ENCODE measurements at regions not wholly inside any gene's neighbourhood (a gene's known extent, or its start where the extent isn't known, plus 50 kb on each side); places are given as distances from the start of the nearest gene placed in this dataset.

DNA sequence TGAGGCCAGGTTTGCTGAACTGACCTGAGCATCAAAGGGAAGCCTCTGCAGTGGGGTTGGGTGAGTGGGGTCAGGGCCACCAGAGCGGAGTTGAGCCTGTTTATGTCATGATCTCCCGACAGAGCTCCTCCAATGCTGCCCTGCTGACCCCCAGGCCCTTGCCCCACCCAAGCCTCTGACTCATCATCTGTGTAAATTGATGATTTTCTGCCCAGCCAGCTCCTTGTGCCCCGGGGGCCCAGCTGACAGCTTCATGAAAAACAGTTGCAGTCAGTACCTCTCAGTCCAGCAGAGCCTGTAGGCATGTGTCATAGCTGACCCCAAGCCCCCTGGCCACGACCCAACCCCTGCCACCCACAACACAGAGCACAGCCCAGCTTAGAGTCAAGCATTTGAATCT, 134.9 kb downstream of the CCT6B start:
- no peaks in the 10 kb centered on the region for H3K4me1 ChIP-seq (ENCODE audit: control insufficient read depth, insufficient read depth, low read length, poor library complexity, severe bottlenecking)
- Mint-ChIP-seq H3K4me3 (no peak overlapping the region), H3K27me3 (peaks cover 14% of the 10 kb centered on the region), H3K36me3 (no peaks in the 10 kb centered on the region), H3K4me1 (peaks cover 0 to 4% (median 2%) of the 10 kb centered on the region in 4 donors), H3K27ac (no peak overlapping the region), H3K9me3 (no peaks in the 10 kb centered on the region)
- no peaks in the 10 kb centered on the region for H3K36me3 ChIP-seq (ENCODE audit: control insufficient read depth, insufficient read depth, low read length)
- ATAC-seq (ENCODE audit: low read depth in 2 of 2) (no peak), DNase-seq (no peak)
- H3K9me3 ChIP-seq (ENCODE audit: control insufficient read depth in 2 of 2, low read length in 2 of 2): no peaks in the 10 kb centered on the region
- H3K4me3 ChIP-seq (ENCODE audit: low read depth, low read length): no peak overlapping the region
- H3K27me3 ChIP-seq (ENCODE audit: control insufficient read depth, insufficient read depth, low read length): no peaks in the 10 kb centered on the region
- H3K27ac ChIP-seq (ENCODE audit: insufficient read depth, low read length, poor library complexity, severe bottlenecking): no peak overlapping the region

DNA sequence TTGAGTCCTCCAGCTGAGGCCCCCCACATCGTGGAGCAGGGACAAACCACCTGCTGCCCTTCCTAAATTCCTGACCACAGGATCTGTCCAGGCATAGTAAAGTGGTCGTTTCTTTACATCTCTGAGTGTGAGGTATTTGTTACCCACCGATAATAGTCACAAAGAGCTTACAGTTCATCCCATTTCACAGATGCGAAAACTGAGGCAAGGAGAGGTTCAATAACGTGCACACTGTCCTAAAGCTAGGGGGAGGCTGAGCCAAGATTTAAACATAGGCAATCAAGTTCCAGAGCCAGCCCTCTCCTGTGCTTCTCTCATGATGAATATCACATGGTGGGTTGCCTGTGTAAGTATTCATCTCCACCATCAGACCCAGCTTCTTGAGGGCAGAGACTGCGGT, 135.4 kb downstream of the CCT6B start:
- H3K27ac ChIP-seq (ENCODE audit: insufficient read depth, low read length, poor library complexity, severe bottlenecking): no peak overlapping the region
- H3K36me3 ChIP-seq (ENCODE audit: control insufficient read depth, insufficient read depth, low read length): no peaks in the 10 kb centered on the region
- DNase-seq (no peak), ATAC-seq (ENCODE audit: low read depth in 2 of 2) (no peak)
- H3K4me1 ChIP-seq (ENCODE audit: control insufficient read depth, insufficient read depth, low read length, poor library complexity, severe bottlenecking): no peaks in the 10 kb centered on the region
- H3K9me3 ChIP-seq (ENCODE audit: control insufficient read depth in 2 of 2, low read length in 2 of 2): no peaks in the 10 kb centered on the region
- H3K4me1 Mint-ChIP-seq: peaks cover 0 to 7% (median 3%) of the 10 kb centered on the region in 4 donors
- H3K36me3 Mint-ChIP-seq: no peaks in the 10 kb centered on the region
- no peak overlapping the region for H3K4me3 ChIP-seq (ENCODE audit: low read depth, low read length)
- H3K27ac Mint-ChIP-seq: no peak overlapping the region
- no peak overlapping the region for H3K4me3 Mint-ChIP-seq
- no peaks in the 10 kb centered on the region for H3K9me3 Mint-ChIP-seq
- H3K27me3 ChIP-seq (ENCODE audit: control insufficient read depth, insufficient read depth, low read length): no peaks in the 10 kb centered on the region
- H3K27me3 Mint-ChIP-seq: peaks cover 14% of the 10 kb centered on the region

DNA sequence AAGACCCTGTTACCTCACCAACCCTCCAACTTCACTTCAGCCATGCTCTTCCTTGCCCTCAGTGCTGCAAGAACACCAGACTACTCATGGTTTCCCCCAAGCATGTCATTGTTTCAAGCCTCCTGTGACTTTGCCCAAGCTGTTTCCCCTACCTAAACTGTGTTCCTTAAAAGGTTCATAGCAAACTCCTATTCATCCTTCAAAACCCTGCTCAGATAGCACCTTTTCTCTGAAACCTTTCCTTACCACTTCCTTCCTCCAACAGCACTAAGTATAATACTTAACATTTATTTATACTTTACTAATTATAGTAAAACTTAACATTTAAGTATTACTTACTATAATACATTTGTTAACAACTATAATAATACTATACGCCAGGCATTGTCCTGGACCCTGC, 136.2 kb downstream of the CCT6B start:
- no peak overlapping the region for H3K27ac Mint-ChIP-seq
- ATAC-seq (ENCODE audit: low read depth in 2 of 2): no peak
- H3K4me3 ChIP-seq (ENCODE audit: low read depth, low read length): no peak overlapping the region

DNA sequence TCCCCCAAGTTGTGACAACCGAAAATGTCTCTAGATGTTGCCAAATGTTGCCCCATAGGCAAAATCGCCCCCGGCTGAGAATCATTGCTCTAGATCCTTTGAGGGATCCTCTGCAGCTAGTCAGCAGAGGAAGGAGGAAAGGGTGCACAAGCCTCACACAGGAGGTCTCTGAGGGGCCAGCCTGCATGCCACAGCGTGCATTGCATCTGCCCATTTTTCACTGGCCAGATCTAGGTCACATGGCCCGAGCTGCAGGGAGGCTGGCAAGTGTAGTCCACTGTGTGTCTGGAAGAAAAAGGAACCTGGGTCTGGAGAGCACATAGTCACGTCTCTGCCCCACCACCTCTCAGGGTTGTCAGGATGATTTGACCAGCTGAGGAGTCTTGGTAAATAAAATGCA, 138.2 kb downstream of the CCT6B start:
- no peaks in the 10 kb centered on the region for H3K27me3 ChIP-seq (ENCODE audit: control insufficient read depth, insufficient read depth, low read length)
- ATAC-seq (ENCODE audit: low read depth in 2 of 2) (no peak), DNase-seq (no peak)
- no peaks in the 10 kb centered on the region for H3K9me3 ChIP-seq (ENCODE audit: control insufficient read depth in 2 of 2, low read length in 2 of 2)
- Mint-ChIP-seq H3K36me3 (no peaks in the 10 kb centered on the region), H3K4me1 (peaks cover 0 to 15% (median 6%) of the 10 kb centered on the region in 4 donors), H3K4me3 (no peak overlapping the region), H3K9me3 (no peaks in the 10 kb centered on the region), H3K27ac (no peak overlapping the region), H3K27me3 (peaks cover 11% of the 10 kb centered on the region)
- H3K4me3 ChIP-seq (ENCODE audit: low read depth, low read length): no peak overlapping the region
- H3K36me3 ChIP-seq (ENCODE audit: control insufficient read depth, insufficient read depth, low read length): no peaks in the 10 kb centered on the region
- H3K27ac ChIP-seq (ENCODE audit: insufficient read depth, low read length, poor library complexity, severe bottlenecking): no peak overlapping the region
- H3K4me1 ChIP-seq (ENCODE audit: control insufficient read depth, insufficient read depth, low read length, poor library complexity, severe bottlenecking): no peaks in the 10 kb centered on the region

More for the DNA sequence above, 136.2 kb downstream of the CCT6B start:
- H3K27me3 ChIP-seq (ENCODE audit: control insufficient read depth, insufficient read depth, low read length): no peaks in the 10 kb centered on the region
- no peak overlapping the region for H3K4me3 Mint-ChIP-seq
- no peaks in the 10 kb centered on the region for H3K36me3 Mint-ChIP-seq
- peaks cover 0 to 13% (median 6%) of the 10 kb centered on the region in 4 donors for H3K4me1 Mint-ChIP-seq
- no peaks in the 10 kb centered on the region for H3K9me3 ChIP-seq (ENCODE audit: control insufficient read depth in 2 of 2, low read length in 2 of 2)
- peaks cover 11% of the 10 kb centered on the region for H3K27me3 Mint-ChIP-seq
- H3K4me1 ChIP-seq (ENCODE audit: control insufficient read depth, insufficient read depth, low read length, poor library complexity, severe bottlenecking): no peaks in the 10 kb centered on the region
- no peak overlapping the region for H3K27ac ChIP-seq (ENCODE audit: insufficient read depth, low read length, poor library complexity, severe bottlenecking)
- no peaks in the 10 kb centered on the region for H3K9me3 Mint-ChIP-seq
- DNase-seq: no peak
- no peaks in the 10 kb centered on the region for H3K36me3 ChIP-seq (ENCODE audit: control insufficient read depth, insufficient read depth, low read length)

DNA sequence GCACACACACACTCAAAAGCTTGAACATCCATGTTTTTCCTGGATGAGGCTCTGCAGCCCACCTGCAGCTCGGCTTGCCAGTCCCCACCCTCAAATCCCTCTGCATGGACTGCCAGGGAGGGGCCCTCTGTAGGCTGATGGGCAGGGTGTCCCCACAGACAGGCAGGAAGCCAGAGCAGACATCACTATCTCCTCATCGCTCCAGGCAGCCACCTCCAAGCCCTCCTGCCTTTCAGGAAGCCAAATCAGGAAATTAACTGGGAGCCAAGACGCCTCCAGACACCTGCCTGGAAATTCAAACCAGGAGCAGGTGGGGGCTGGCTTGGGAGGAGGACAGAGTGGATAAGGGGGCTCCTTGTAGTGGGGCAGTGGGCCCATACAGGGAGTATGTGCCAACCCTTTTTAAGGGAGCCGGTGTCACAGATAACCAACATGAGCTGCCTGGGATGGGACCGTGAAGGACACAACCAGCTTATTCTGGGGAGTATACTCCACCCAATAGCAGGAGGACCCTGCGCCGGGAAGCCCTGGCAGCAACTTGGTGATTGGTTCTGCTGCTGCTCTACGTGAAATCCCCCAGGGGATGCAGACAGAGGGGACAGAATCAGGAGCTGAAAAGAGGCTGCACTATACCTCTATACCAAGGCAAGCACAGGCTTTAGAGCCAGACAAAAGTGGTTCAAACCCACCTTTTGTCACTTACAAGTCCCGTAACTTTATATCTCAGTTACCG, 139.1 kb downstream of the CCT6B start:
- Mint-ChIP-seq H3K9me3 (no peaks in the 10 kb centered on the region), H3K36me3 (no peaks in the 10 kb centered on the region), H3K27me3 (peaks cover 14% of the 10 kb centered on the region), H3K4me1 (peaks cover 0 to 15% (median 6%) of the 10 kb centered on the region in 4 donors), H3K27ac (no peak overlapping the region), H3K4me3 (no peak overlapping the region)
- ATAC-seq (ENCODE audit: low read depth in 2 of 2) (no peak), DNase-seq (no peak)
- H3K27me3 ChIP-seq (ENCODE audit: control insufficient read depth, insufficient read depth, low read length): no peaks in the 10 kb centered on the region
- H3K4me1 ChIP-seq (ENCODE audit: control insufficient read depth, insufficient read depth, low read length, poor library complexity, severe bottlenecking): no peaks in the 10 kb centered on the region
- H3K4me3 ChIP-seq (ENCODE audit: low read depth, low read length): no peak overlapping the region
- H3K36me3 ChIP-seq (ENCODE audit: control insufficient read depth, insufficient read depth, low read length): no peaks in the 10 kb centered on the region
- no peaks in the 10 kb centered on the region for H3K9me3 ChIP-seq (ENCODE audit: control insufficient read depth in 2 of 2, low read length in 2 of 2)
- H3K27ac ChIP-seq (ENCODE audit: insufficient read depth, low read length, poor library complexity, severe bottlenecking): no peak overlapping the region

DNA sequence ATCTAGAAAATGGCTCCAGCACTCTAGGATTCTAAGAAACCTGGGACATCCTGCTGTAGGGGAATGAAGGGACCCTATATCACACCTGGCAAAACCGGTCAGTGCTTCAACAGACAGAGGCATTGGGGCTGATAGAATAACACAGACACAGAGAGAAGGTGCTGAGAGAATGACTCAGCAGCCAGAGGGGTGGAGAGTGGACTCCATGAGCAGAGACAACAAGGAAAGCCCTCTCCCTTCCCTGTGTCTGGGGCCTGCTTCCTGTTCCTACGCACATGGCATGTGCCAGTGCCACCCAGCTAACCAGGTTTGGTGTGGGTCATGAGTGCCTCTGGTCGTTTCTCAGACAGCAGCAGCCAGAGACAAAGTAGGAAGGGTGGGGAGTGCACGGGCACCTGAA, 140.3 kb downstream of the CCT6B start:
- Histone ChIP-seq H3K27ac (ENCODE audit: insufficient read depth, low read length, poor library complexity, severe bottlenecking) (no peak overlapping the region), H3K4me3 (ENCODE audit: low read depth, low read length) (no peak overlapping the region), H3K27me3 (ENCODE audit: control insufficient read depth, insufficient read depth, low read length) (no peaks in the 10 kb centered on the region), H3K4me1 (ENCODE audit: control insufficient read depth, insufficient read depth, low read length, poor library complexity, severe bottlenecking) (no peaks in the 10 kb centered on the region), H3K9me3 (ENCODE audit: control insufficient read depth in 2 of 2, low read length in 2 of 2) (no peaks in the 10 kb centered on the region), H3K36me3 (ENCODE audit: control insufficient read depth, insufficient read depth, low read length) (no peaks in the 10 kb centered on the region)
- no peaks in the 10 kb centered on the region for H3K9me3 Mint-ChIP-seq
- H3K4me3 Mint-ChIP-seq: no peak overlapping the region
- DNase-seq (no peak), ATAC-seq (ENCODE audit: low read depth in 2 of 2) (no peak)
- H3K27me3 Mint-ChIP-seq: peaks cover 21% of the 10 kb centered on the region
- H3K4me1 Mint-ChIP-seq: peaks cover 0 to 15% (median 6%) of the 10 kb centered on the region in 4 donors
- no peaks in the 10 kb centered on the region for H3K36me3 Mint-ChIP-seq
- peak overlapping the region in 1 of 3 donors; percentile 26 for H3K27ac Mint-ChIP-seq

DNA sequence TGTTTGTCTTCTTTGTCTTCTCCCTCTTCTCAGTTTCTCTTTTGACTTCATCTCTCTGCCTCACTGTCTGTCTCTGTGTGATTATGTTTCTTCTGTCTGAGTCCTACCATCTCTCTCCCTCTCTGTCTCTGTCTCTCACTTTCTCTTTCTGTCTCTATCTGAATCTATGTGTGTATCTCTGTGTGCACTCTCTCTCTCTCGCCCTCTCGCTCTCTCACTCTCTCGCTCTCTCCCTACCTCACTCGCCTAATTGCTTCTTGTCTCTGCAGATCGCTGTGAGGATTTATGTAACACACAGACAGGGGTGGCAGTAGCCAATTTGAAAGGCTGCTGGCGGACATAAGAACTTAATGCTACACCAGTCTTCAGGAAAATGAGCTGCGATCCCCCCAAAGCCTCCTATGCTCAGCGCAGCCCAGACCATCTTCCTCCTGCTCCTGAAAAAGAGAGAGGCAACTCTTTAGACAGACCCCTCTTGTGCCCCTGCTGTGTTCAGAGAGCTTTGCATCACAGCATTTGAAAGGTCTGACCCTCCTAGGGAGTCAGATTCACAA, 140.9 kb downstream of the CCT6B start:
- Mint-ChIP-seq H3K27me3 (peaks cover 21% of the 10 kb centered on the region), H3K27ac (peak overlapping the region in 1 of 3 donors; percentile 68)

More for the DNA sequence above, 140.9 kb downstream of the CCT6B start:
- H3K27ac ChIP-seq (ENCODE audit: insufficient read depth, low read length, poor library complexity, severe bottlenecking): no peak overlapping the region
- ATAC-seq (ENCODE audit: low read depth in 2 of 2) (no peak), DNase-seq (no peak)
- Mint-ChIP-seq H3K4me3 (peak overlapping the region in 1 of 4 donors; percentile 22), H3K4me1 (peaks cover 0 to 15% (median 6%) of the 10 kb centered on the region in 4 donors), H3K36me3 (no peaks in the 10 kb centered on the region), H3K9me3 (no peaks in the 10 kb centered on the region)
- no peaks in the 10 kb centered on the region for H3K36me3 ChIP-seq (ENCODE audit: control insufficient read depth, insufficient read depth, low read length)
- H3K27me3 ChIP-seq (ENCODE audit: control insufficient read depth, insufficient read depth, low read length): no peaks in the 10 kb centered on the region
- no peak overlapping the region for H3K4me3 ChIP-seq (ENCODE audit: low read depth, low read length)
- H3K4me1 ChIP-seq (ENCODE audit: control insufficient read depth, insufficient read depth, low read length, poor library complexity, severe bottlenecking): no peaks in the 10 kb centered on the region
- no peaks in the 10 kb centered on the region for H3K9me3 ChIP-seq (ENCODE audit: control insufficient read depth in 2 of 2, low read length in 2 of 2)

All from CD4-positive, CD25-positive, alpha-beta regulatory T cell (primary cell).